Thymus (tissue), 11 donors: ENCODE measurements at regions not wholly inside any gene's neighbourhood (a gene's known extent, or its start where the extent isn't known, plus 50 kb on each side); places are given as distances from the start of the nearest gene placed in this dataset.
"Not testable (repeated sequence)": the region's sequence is repeated elsewhere in the genome, so short reads cannot be mapped to it uniquely, and the experiment has no call there.

Source experiments
- DNase-seq, 9 donors: peaks; one replicate each; pipeline ENCODE4 v3.0.0-alpha.2; 2013; ENCODE audit warnings: low spot score in 9 of 9, low read depth in 6 of 9, missing footprints in 1 of 9
- H3K27ac ChIP-seq, 2 donors: one replicate each; pipeline ENCODE4 v1.5.1; 2013; ENCODE audit warnings: control low read depth in 1 of 2, low read depth in 1 of 2, low read length in 1 of 2, mild to moderate bottlenecking in 1 of 2, moderate library complexity in 1 of 2
- H3K27me3 ChIP-seq, 2 donors: one replicate each; pipeline ENCODE4 v1.5.1; 2013; ENCODE audit warnings: low read length in 1 of 2; ENCODE audit not compliant: control insufficient read depth in 2 of 2, insufficient read depth in 1 of 2
- H3K36me3 ChIP-seq, 2 donors: one replicate each; pipeline ENCODE4 v1.5.1; 2013; ENCODE audit warnings: low read length in 1 of 2, mild to moderate bottlenecking in 1 of 2, moderate library complexity in 1 of 2; ENCODE audit not compliant: control insufficient read depth in 2 of 2, insufficient read depth in 2 of 2
- H3K4me1 ChIP-seq, 2 donors: one replicate each; pipeline ENCODE4 v1.5.1; 2013; ENCODE audit warnings: low read length in 2 of 2; ENCODE audit not compliant: control insufficient read depth in 2 of 2, insufficient read depth in 2 of 2
- H3K4me3 ChIP-seq, 2 donors: one replicate each; pipeline ENCODE4 v1.5.1; 2013; ENCODE audit warnings: low read length in 2 of 2, control low read depth in 1 of 2, mild to moderate bottlenecking in 1 of 2
- H3K9me3 ChIP-seq, 2 donors: one replicate each; pipeline ENCODE4 v1.5.1; 2013; ENCODE audit warnings: low read length in 1 of 2, mild to moderate bottlenecking in 1 of 2; ENCODE audit not compliant: control insufficient read depth in 2 of 2, insufficient read depth in 1 of 2
- WGBS: extraction: QIAGEN DNeasy Blood & Tissue Kit; methylation state at CpG from one replicate; pipeline ENCODE4 v1.1.7; 2013; 5-methylcytosine and 5-hydroxymethylcytosine counted together
- donor health status: healthy.

GRCh38 chr16:88144028-88144511 is 192.8 kb downstream of the BANP start:
- Histone ChIP-seq H3K36me3 (no peaks in the 10 kb centered on the region), H3K4me3 (no peak overlapping the region), H3K27me3 (peaks cover 0 to 3% of the 10 kb centered on the region in 2 donors), H3K9me3 (peaks cover 0 to 5% of the 10 kb centered on the region in 2 donors), H3K4me1 (no peaks in the 10 kb centered on the region), H3K27ac (no peak overlapping the region)
- 72% methylated on average over 21 of the region's 21 CpGs for WGBS
- no peak for DNase-seq

- DNase-seq, H3K9me3 ChIP-seq, H3K27ac ChIP-seq, H3K4me1 ChIP-seq, H3K36me3 ChIP-seq, H3K4me3 ChIP-seq, H3K27me3 ChIP-seq: not testable (repeated sequence)
- 95% methylated on average over 13 of the region's 13 CpGs for WGBS
Measured at GRCh38 chr16:88145376-88145775, 194.1 kb downstream of the BANP start.

- WGBS: 92% methylated on average over 21 of the region's 21 CpGs
- H3K4me3 ChIP-seq: not testable (repeated sequence)
Measured at GRCh38 chr16:88145824-88146405, 194.7 kb downstream of the BANP start.

GRCh38 chr16:88148078-88148477 is 196.8 kb downstream of the BANP start:
- not testable (repeated sequence) for DNase-seq

More at GRCh38 chr16:88145824-88146405, 194.7 kb downstream of the BANP start:
- not testable (repeated sequence) for H3K36me3 ChIP-seq, H3K27me3 ChIP-seq, H3K4me1 ChIP-seq, H3K27ac ChIP-seq, DNase-seq, H3K9me3 ChIP-seq

GRCh38 chr16:88148682-88149081 is 197.4 kb downstream of the BANP start:
- H3K4me1 ChIP-seq, H3K36me3 ChIP-seq, DNase-seq, H3K9me3 ChIP-seq, H3K27me3 ChIP-seq, H3K27ac ChIP-seq, H3K4me3 ChIP-seq: not testable (repeated sequence)
- 94% methylated on average over 11 of the region's 11 CpGs for WGBS

More at GRCh38 chr16:88148078-88148477, 196.8 kb downstream of the BANP start:
- H3K4me1 ChIP-seq, H3K36me3 ChIP-seq, H3K4me3 ChIP-seq, H3K27ac ChIP-seq, H3K9me3 ChIP-seq, H3K27me3 ChIP-seq: not testable (repeated sequence)
- WGBS: 87% methylated on average over 16 of the region's 16 CpGs

- not testable (repeated sequence) for H3K9me3 ChIP-seq, H3K4me3 ChIP-seq, H3K36me3 ChIP-seq, H3K4me1 ChIP-seq, DNase-seq, H3K27ac ChIP-seq, H3K27me3 ChIP-seq
- WGBS: 96% methylated on average over 14 of the region's 14 CpGs
Measured at GRCh38 chr16:88149158-88149603, 197.9 kb downstream of the BANP start.

GRCh38 chr16:88149663-88150062 is 198.4 kb downstream of the BANP start:
- H3K4me3 ChIP-seq, H3K36me3 ChIP-seq, H3K9me3 ChIP-seq, H3K27ac ChIP-seq, H3K4me1 ChIP-seq, DNase-seq, H3K27me3 ChIP-seq: not testable (repeated sequence)
- WGBS: 91% methylated on average over 3 of the region's 3 CpGs

GRCh38 chr16:88150456-88151128 is 199.4 kb downstream of the BANP start:
- H3K4me1 ChIP-seq, H3K9me3 ChIP-seq, H3K27ac ChIP-seq, H3K36me3 ChIP-seq, H3K4me3 ChIP-seq, DNase-seq, H3K27me3 ChIP-seq: not testable (repeated sequence)
- WGBS: 64% methylated on average over 27 of the region's 27 CpGs

- WGBS: 88% methylated on average over 25 of the region's 25 CpGs
- H3K36me3 ChIP-seq, H3K27ac ChIP-seq, H3K4me1 ChIP-seq, H3K4me3 ChIP-seq, DNase-seq, H3K27me3 ChIP-seq, H3K9me3 ChIP-seq: not testable (repeated sequence)
Measured at GRCh38 chr16:88151129-88151499, 199.9 kb downstream of the BANP start.
